ENCODE measurements at regions not wholly inside any gene's neighbourhood (a gene's known extent, or its start where the extent isn't known, plus 50 kb on each side); places are given as distances from the start of the nearest gene placed in this dataset.
"Not testable (repeated sequence)": the region's sequence is repeated elsewhere in the genome, so short reads cannot be mapped to it uniquely, and the experiment has no call there.

DNA sequence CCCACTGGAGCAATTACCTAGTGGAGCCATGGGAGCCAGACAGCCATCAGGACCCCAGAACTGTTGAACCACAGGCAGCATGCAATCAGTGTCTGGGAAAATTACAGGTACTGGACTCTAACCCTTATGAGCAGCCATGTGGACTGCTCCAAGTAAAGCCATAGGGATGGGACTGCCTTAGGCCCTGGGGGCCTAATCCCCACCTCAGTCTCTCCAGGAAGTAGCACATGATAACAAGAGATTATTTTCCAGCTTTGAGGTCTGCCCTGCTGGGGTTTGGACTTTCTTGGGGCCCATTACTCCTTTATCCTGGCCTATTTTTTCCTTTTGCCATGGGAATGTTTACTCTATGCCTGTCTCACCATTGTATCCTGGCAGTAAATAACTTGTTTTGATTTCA, 226.8 kb downstream of the AEBP2 start:
- Mint-ChIP-seq H3K27ac (ENCODE audit: unreplicated experiment) (no peak overlapping the region), H3K9me3 (ENCODE audit: low read depth) (no peaks in the 10 kb centered on the region), H3K4me1 (ENCODE audit: low read depth) (no peaks in the 10 kb centered on the region), H3K36me3 (ENCODE audit: low read depth) (no peaks in the 10 kb centered on the region), H3K27me3 (ENCODE audit: low read depth) (no peaks in the 10 kb centered on the region), H3K4me3 (ENCODE audit: unreplicated experiment) (no peak overlapping the region)
- TF ChIP-seq, protein P1, sequence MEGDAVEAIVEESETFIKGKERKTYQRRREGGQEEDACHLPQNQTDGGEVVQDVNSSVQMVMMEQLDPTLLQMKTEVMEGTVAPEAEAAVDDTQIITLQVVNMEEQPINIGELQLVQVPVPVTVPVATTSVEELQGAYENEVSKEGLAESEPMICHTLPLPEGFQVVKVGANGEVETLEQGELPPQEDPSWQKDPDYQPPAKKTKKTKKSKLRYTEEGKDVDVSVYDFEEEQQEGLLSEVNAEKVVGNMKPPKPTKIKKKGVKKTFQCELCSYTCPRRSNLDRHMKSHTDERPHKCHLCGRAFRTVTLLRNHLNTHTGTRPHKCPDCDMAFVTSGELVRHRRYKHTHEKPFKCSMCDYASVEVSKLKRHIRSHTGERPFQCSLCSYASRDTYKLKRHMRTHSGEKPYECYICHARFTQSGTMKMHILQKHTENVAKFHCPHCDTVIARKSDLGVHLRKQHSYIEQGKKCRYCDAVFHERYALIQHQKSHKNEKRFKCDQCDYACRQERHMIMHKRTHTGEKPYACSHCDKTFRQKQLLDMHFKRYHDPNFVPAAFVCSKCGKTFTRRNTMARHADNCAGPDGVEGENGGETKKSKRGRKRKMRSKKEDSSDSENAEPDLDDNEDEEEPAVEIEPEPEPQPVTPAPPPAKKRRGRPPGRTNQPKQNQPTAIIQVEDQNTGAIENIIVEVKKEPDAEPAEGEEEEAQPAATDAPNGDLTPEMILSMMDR (IDR thresholded peaks at IDR 0.05): no peak
- DNase-seq (ENCODE audit: low spot score): no peak

GRCh38 chr12:19669793-19670192, 230.5 kb downstream of the AEBP2 start:
- Mint-ChIP-seq H3K4me1 (ENCODE audit: low read depth) (peaks cover 2% of the 10 kb centered on the region), H3K9me3 (ENCODE audit: low read depth) (no peaks in the 10 kb centered on the region), H3K27ac (ENCODE audit: unreplicated experiment) (no peak overlapping the region), H3K27me3 (ENCODE audit: low read depth) (no peaks in the 10 kb centered on the region), H3K4me3 (ENCODE audit: unreplicated experiment) (no peak overlapping the region), H3K36me3 (ENCODE audit: low read depth) (no peaks in the 10 kb centered on the region)
- TF ChIP-seq, protein P1 (IDR thresholded peaks at IDR 0.05): no peak
- DNase-seq (ENCODE audit: low spot score): no peak

- no peak for DNase-seq (ENCODE audit: low spot score)
These were observed 232.4 kb downstream of the AEBP2 start for GRCh38 chr12:19671695-19672094.

DNA sequence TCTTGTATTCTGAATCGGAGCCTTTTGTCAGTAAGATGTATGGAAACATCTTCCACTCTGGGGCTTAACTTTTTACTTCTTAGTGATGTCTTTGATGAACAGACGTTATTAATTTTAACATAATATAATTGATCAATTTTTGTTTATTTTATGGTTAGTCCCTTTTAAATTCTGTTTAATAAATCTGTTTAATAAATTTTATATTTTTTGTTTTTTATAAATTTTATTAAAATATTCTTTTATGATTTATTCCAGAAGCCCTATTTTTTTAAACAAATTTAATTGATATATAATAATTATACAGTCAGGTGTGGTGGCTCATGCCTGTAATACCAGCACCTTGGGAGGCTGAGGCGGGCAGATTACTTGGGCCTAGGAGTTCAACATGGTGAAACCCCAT, 235.1 kb downstream of the AEBP2 start:
- no peak overlapping the region for H3K27ac Mint-ChIP-seq (ENCODE audit: unreplicated experiment)

More at GRCh38 chr12:19671695-19672094, 232.4 kb downstream of the AEBP2 start:
- no peak overlapping the region for H3K4me3 Mint-ChIP-seq (ENCODE audit: unreplicated experiment)
- H3K36me3 Mint-ChIP-seq (ENCODE audit: low read depth): no peaks in the 10 kb centered on the region
- TF ChIP-seq, protein P1 (IDR thresholded peaks at IDR 0.05): no peak
- peaks cover 2% of the 10 kb centered on the region for H3K4me1 Mint-ChIP-seq (ENCODE audit: low read depth)
- no peak overlapping the region for H3K27ac Mint-ChIP-seq (ENCODE audit: unreplicated experiment)
- peaks cover 3% of the 10 kb centered on the region for H3K9me3 Mint-ChIP-seq (ENCODE audit: low read depth)
- no peaks in the 10 kb centered on the region for H3K27me3 Mint-ChIP-seq (ENCODE audit: low read depth)

DNA sequence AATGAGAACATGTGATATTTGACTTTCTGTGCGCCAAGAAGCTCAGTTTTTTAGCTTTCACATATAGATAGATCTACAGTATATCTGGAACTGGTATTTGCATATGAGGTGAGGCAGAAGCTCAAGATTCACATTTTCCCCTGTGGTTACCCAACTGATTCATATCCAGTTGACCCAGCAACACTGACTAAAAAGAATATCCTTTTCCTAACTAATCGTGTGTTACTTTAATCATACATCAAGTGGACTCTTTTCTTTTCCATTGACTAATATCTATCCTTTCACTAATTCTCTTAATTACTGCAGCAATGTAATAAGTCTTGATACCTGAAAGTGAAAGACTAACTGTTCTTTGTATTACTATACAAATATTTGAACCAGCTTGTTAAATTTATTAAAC, 236.1 kb downstream of the AEBP2 start:
- Mint-ChIP-seq H3K4me3 (ENCODE audit: unreplicated experiment) (no peak overlapping the region), H3K27me3 (ENCODE audit: low read depth) (no peaks in the 10 kb centered on the region), H3K36me3 (ENCODE audit: low read depth) (peaks cover 5% of the 10 kb centered on the region), H3K27ac (ENCODE audit: unreplicated experiment) (no peak overlapping the region), H3K4me1 (ENCODE audit: low read depth) (peaks cover 2% of the 10 kb centered on the region), H3K9me3 (ENCODE audit: low read depth) (peaks cover 40% of the 10 kb centered on the region)
- TF ChIP-seq, protein P1 (IDR thresholded peaks at IDR 0.05): no peak
- DNase-seq (ENCODE audit: low spot score): no peak

More for the DNA sequence above, 235.1 kb downstream of the AEBP2 start:
- no peaks in the 10 kb centered on the region for H3K27me3 Mint-ChIP-seq (ENCODE audit: low read depth)
- H3K36me3 Mint-ChIP-seq (ENCODE audit: low read depth): peaks cover 3% of the 10 kb centered on the region
- DNase-seq (ENCODE audit: low spot score): no peak
- TF ChIP-seq, protein P1 (IDR thresholded peaks at IDR 0.05): no peak
- no peak overlapping the region for H3K4me3 Mint-ChIP-seq (ENCODE audit: unreplicated experiment)
- H3K4me1 Mint-ChIP-seq (ENCODE audit: low read depth): peaks cover 2% of the 10 kb centered on the region
- H3K9me3 Mint-ChIP-seq (ENCODE audit: low read depth): peaks cover 30% of the 10 kb centered on the region

DNA sequence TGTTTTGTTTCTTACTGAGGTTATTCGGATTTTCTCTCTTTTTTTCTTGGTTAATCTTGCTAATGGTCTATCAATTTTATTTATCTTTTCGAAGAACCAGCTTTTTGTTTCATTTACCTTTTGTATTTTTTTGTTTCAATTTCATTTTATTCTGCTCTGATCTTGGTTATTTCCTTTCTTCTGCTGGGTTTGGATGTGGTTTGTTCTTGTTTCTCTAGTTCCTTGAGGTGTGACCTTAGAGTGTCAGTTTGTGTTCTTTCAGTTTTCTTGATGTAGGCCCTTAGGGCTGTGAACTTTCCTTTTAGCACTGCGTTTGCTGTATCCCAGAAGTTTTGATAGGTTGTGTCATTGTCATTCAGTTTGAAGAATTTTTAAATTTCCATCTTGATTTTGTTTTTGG, 239.2 kb downstream of the AEBP2 start:
- not testable (repeated sequence) for H3K27me3 Mint-ChIP-seq (ENCODE audit: low read depth); H3K4me3 Mint-ChIP-seq (ENCODE audit: unreplicated experiment); DNase-seq (ENCODE audit: low spot score); H3K27ac Mint-ChIP-seq (ENCODE audit: unreplicated experiment); H3K36me3 Mint-ChIP-seq (ENCODE audit: low read depth)
- peaks cover 41% of the 10 kb centered on the region for H3K9me3 Mint-ChIP-seq (ENCODE audit: low read depth)
- H3K4me1 Mint-ChIP-seq (ENCODE audit: low read depth): peaks cover 11% of the 10 kb centered on the region

Measured in chondrocyte (in vitro differentiated cells).